ENCODE measurements at regions not wholly inside any gene's neighbourhood (a gene's known extent, or its start where the extent isn't known, plus 50 kb on each side); places are given as distances from the start of the nearest gene placed in this dataset.
A peak's percentile ranks its signal among the peaks of the same experiment; 100 is the strongest.

- 3% methylated on average over 3 of the region's 3 CpGs for WGBS (ENCODE audit: missing lambda C conversion rate)
- H3K4me2 ChIP-seq, result no peak overlapping the region
Measured at GRCh38 chr20:51204051-51204715, 181.3 kb upstream of the KCNG1 start.

GRCh38 chr20:51202304-51202703, 179.4 kb upstream of the KCNG1 start:
- Histone ChIP-seq H3K27ac (no peak overlapping the region), H3K9me3 (no peaks in the 10 kb centered on the region), H3K4me2 (no peak overlapping the region), H3K4me3 (no peak overlapping the region), H3K4me1 (no peaks in the 10 kb centered on the region)
- no peak for ATAC-seq
- DNase-seq (ENCODE audit: low read depth in 1 of 2, low spot score in 1 of 2), result no peak
- TF ChIP-seq RFX5 (IDR thresholded peaks at IDR 0.05) (no peak), EHMT2 (IDR thresholded peaks at IDR 0.05; ENCODE audit: low read depth) (no peak), HOXB5 (CRISPR knock-in tag; IDR thresholded peaks at IDR 0.05) (no peak), CBX2 (IDR thresholded peaks at IDR 0.05; ENCODE audit: borderline replicate concordance, low read depth) (no peak), MAX (IDR thresholded peaks at IDR 0.05) (no peak), ESRRA (IDR thresholded peaks at IDR 0.05; ENCODE audit: borderline replicate concordance, low read length) (no peak), MAFK (IDR thresholded peaks at IDR 0.05; ENCODE audit: partially characterized antibody) (no peak), KDM1A (IDR thresholded peaks at IDR 0.05; ENCODE audit: low read depth) (no peak), KDM5A (IDR thresholded peaks at IDR 0.05) (no peak), ZC3H11A (IDR thresholded peaks at IDR 0.05) (no peak), CTCF (IDR thresholded peaks at IDR 0.05) (no peak), ZSCAN20 (CRISPR knock-in tag; IDR thresholded peaks at IDR 0.05) (no peak)
- FAIRE-seq, result no peak
- 44% methylated on average over 10 of the region's 10 CpGs for WGBS (ENCODE audit: missing lambda C conversion rate)
- CTCF ChIA-PET, result interaction anchor here (0.9 kb wide), 1 partner anchor 31 kb away, joined by 3 read pairs; no protein-coding TSS in a partner anchor
- POLR2A ChIA-PET, result no interaction called here

More at GRCh38 chr20:51204051-51204715, 181.3 kb upstream of the KCNG1 start:
- DNase-seq (ENCODE audit: low read depth in 1 of 2, low spot score in 1 of 2) (no peak), FAIRE-seq (no peak), ATAC-seq (no peak)
- no peaks in the 10 kb centered on the region for H3K9me3 ChIP-seq
- peak; percentile 59 for TF ChIP-seq ZFP36 (IDR thresholded peaks at IDR 0.05; ENCODE audit: borderline replicate concordance, partially characterized antibody)
- no peak for TF ChIP-seq EHF (CRISPR knock-in tag; IDR thresholded peaks at IDR 0.05)
- no peak for TF ChIP-seq HOXB13 (CRISPR knock-in tag; IDR thresholded peaks at IDR 0.05; ENCODE audit: low read depth)
- no peak for TF ChIP-seq GATA3 (IDR thresholded peaks at IDR 0.05; ENCODE audit: borderline replicate concordance)
- POLR2A ChIA-PET, result no interaction called here
- CTCF ChIA-PET, result interaction anchor here (1.7 kb wide), 1 partner anchor 24 kb away, joined by 3 read pairs; no protein-coding TSS in a partner anchor
- no peak overlapping the region for H3K27ac ChIP-seq
- no peak overlapping the region for H3K4me3 ChIP-seq
- H3K4me1 ChIP-seq, result no peaks in the 10 kb centered on the region

GRCh38 chr20:51199920-51200319, 177.0 kb upstream of the KCNG1 start:
- no peak for TF ChIP-seq RARB (CRISPR knock-in tag; IDR thresholded peaks at IDR 0.05)
- peaks cover 9% of the 10 kb centered on the region; the same call in 2 of the 3 replicates for H3K9me3 ChIP-seq
- H3K4me1 ChIP-seq, result no peaks in the 10 kb centered on the region
- FAIRE-seq (no peak), ATAC-seq (0 out of 6 replicates have a peak, but pooled peaks of 1 of the 2 experiments have one; percentile 35), DNase-seq (ENCODE audit: low read depth in 1 of 2, low spot score in 1 of 2) (no peak)
- 67% methylated on average over 6 of the region's 6 CpGs for WGBS (ENCODE audit: missing lambda C conversion rate)
- ChIA-PET POLR2A (no interaction called here), CTCF (interaction anchor here (0.9 kb wide), 1 partner anchor 107 kb away, joined by 3 read pairs; no protein-coding TSS in a partner anchor)
- no peak overlapping the region for H3K27ac ChIP-seq
- H3K4me3 ChIP-seq, result no peak overlapping the region
- H3K4me2 ChIP-seq, result no peak overlapping the region

- no peak overlapping the region for H3K4me2 ChIP-seq
- H3K4me3 ChIP-seq, result no peak overlapping the region
- no peaks in the 10 kb centered on the region for H3K4me1 ChIP-seq
- no peak overlapping the region for H3K27ac ChIP-seq
- peaks cover 9% of the 10 kb centered on the region; the same call in 2 of the 3 replicates for H3K9me3 ChIP-seq
- WGBS (ENCODE audit: missing lambda C conversion rate), result 59% methylated on average over 6 of the region's 6 CpGs
- POLR2A ChIA-PET, result no interaction called here
- ATAC-seq (no peak), FAIRE-seq (no peak), DNase-seq (ENCODE audit: low read depth in 1 of 2, low spot score in 1 of 2) (no peak)
- CTCF ChIA-PET, result no interaction called here
- TF ChIP-seq HES2 (IDR thresholded peaks at IDR 0.05) (no peak), MAX (IDR thresholded peaks at IDR 0.05) (no peak), E2F6 (IDR thresholded peaks at IDR 0.05; ENCODE audit: borderline replicate concordance, low read depth) (no peak), ATOH8 (CRISPR knock-in tag; IDR thresholded peaks at IDR 0.05; ENCODE audit: low read depth) (no peak), GATA3 (IDR thresholded peaks at IDR 0.05; ENCODE audit: borderline replicate concordance) (no peak), HOXA7 (CRISPR knock-in tag; IDR thresholded peaks at IDR 0.05) (no peak), JUN (IDR thresholded peaks at IDR 0.05) (no peak), FOSB (CRISPR knock-in tag; IDR thresholded peaks at IDR 0.05) (no peak), RARB (CRISPR knock-in tag; IDR thresholded peaks at IDR 0.05) (no peak), RNF2 (IDR thresholded peaks at IDR 0.05; ENCODE audit: borderline replicate concordance, low read depth) (no peak), EHMT2 (IDR thresholded peaks at IDR 0.05; ENCODE audit: low read depth) (no peak), KDM5A (IDR thresholded peaks at IDR 0.05) (no peak), RAD21 (conservative IDR thresholded peaks at IDR 0.05 in 1 of 2, IDR thresholded peaks at IDR 0.05 in 1 of 2) (no peak), CBX8 (IDR thresholded peaks at IDR 0.05) (no peak)
Measured at GRCh38 chr20:51198876-51199523, 176.1 kb upstream of the KCNG1 start.
